Hematopoietic multipotent progenitor cell treated with erythropoietin and hydrocortisone succinate and interleukin-3 and kit ligand, for 17 days (in vitro differentiated cells): ENCODE measurements at regions not wholly inside any gene's neighbourhood (a gene's known extent, or its start where the extent isn't known, plus 50 kb on each side); places are given as distances from the start of the nearest gene placed in this dataset.

ENCODE experiments used
- DNase-seq: peaks from one replicate; pipeline ENCODE4 v3.0.0-alpha.2; 2015; ENCODE audit warnings: low spot score

- DNase-seq, result no peak
Measured at GRCh38 chr1:218526198-218526580, 181.1 kb downstream of the TGFB2 start.

DNA sequence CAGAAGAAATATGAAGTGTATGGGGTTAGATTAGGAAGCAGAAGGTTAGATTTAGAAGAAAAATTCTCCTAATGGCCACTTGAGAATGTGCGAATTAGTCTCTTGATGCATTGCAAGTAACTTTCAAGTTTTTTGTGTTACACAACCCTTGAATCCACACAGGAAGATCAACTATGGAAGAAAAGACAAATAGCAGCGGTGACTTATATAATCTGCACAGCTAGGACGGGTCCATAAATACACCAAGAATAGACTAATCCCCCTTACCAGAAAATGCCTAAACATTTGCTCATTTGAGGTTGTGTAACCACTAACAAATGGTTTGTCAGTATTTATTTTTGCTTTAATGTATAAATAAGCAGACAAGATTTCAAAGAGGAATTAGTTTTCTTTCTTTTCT is 182.6 kb downstream of the TGFB2 start:
- no peak for DNase-seq

DNA sequence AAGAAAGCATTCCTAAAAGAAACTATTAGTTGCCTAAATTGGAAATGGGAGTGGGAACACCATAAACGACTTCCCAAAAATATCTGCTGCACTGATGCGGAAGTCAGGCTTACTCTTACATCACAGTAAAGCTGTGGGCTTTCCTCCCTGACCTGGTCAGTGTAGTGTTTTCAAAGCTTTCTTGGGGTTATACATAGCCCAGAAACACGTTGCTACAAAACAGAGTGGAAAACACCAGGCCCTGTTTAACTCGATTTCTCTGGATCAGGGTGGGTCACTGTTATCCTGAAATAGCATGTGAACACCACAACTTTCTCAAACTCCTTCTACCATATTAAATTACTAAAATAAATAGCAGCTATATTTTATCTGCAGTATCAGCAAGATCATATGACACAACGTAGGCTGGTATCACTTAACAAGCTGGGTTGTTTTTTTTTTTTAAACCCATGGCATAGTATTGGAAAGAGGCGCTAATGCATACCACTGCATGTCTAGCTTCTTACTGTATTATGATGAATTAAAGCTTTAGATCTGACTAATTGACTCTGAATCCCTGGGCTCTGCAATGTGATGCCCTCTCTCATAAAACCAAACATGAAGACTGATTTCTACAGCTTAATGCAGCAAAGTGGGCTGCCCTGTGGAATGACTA is 184.6 kb downstream of the TGFB2 start:
- no peak for DNase-seq

DNA sequence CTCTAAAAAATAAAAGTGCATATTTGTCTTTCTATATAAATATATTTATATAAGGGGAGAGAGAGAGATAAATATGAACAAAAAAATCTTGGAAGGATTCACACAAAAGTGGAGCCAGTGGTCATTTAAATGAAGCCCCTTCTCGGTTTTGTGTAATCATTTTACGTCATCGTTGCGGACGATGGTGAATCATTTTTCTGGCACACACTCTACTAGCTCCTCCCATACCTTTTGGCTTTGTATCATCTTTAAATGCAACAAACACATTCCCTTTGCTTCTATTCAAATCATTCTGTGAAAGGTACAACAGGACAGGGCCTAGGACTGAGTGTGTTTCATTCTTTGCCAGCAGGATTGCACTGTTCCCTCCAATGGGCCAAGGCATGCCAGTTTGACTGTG is 186.8 kb downstream of the TGFB2 start:
- DNase-seq, result no peak

DNA sequence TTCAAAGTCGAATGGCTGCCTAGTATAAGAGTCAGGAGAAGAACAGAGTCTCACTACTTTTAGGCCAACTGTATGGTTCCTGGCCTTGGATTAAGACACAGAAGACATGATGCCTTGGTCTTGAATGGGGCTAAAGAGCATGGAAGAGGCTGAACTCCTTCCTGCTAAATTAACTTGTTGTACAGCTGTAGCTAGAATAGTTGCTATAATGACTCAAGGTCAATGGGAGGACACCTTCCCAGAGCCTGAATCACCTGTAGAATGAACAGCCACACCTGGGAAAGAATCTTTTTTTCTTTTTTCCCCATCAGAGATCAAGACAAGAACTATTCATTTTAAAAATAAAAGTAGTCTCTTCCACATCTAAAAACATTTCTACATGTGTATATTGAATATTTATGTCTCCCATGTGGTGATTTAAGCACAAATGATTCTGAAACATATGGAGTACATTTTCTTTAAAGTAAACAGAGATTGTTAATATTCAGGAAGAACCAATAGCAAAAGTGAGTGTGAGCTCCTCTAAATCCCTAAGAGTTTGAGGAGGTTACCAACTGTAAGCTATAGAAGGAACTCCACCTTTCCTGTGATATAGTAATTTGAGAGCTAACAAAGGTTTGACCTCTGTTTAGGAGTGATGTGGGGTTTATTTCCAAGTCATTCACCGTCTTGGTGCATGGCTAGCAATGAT is 191.3 kb downstream of the TGFB2 start:
- no peak for DNase-seq

DNA sequence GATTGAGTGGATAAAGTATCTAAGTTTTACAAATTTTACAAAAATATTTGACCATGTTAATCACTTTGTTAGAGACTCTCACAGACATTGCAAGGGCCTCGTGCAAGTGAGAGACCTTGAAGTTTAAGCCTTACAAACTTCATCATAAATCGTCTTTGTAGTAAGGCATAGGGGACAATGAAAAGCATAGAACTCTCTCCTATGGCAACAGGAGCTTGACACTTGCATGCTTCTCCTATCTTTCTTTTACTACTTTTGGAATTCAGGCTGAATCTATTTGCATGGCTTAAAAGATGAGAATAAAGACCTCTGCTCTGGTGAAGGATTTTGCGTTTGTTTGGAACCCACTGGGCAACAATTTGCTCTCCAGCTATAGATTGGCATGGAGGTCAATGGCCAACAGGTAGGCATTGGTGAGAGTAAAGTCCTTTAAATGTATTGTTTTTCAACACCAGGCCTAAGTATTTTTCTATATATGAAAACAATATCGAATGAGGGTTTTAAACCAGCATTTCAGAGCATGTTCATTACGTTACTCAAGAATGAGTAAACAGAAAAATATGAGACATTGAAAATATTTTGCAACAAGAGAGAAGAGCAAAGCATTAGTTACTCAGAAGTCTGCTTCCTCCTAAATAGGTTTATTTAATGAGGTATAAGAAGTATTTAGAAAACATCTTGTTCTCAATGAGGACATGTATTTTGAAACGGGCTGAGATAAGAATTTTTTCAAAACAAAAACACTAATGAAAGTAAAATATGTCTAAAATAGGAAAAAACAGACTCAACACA is 192.2 kb downstream of the TGFB2 start:
- no peak for DNase-seq

GRCh38 chr1:218538341-218538740 is 193.2 kb downstream of the TGFB2 start:
- DNase-seq, result no peak

- DNase-seq, result no peak
Measured at GRCh38 chr1:218546314-218546713, 201.2 kb downstream of the TGFB2 start.

DNA sequence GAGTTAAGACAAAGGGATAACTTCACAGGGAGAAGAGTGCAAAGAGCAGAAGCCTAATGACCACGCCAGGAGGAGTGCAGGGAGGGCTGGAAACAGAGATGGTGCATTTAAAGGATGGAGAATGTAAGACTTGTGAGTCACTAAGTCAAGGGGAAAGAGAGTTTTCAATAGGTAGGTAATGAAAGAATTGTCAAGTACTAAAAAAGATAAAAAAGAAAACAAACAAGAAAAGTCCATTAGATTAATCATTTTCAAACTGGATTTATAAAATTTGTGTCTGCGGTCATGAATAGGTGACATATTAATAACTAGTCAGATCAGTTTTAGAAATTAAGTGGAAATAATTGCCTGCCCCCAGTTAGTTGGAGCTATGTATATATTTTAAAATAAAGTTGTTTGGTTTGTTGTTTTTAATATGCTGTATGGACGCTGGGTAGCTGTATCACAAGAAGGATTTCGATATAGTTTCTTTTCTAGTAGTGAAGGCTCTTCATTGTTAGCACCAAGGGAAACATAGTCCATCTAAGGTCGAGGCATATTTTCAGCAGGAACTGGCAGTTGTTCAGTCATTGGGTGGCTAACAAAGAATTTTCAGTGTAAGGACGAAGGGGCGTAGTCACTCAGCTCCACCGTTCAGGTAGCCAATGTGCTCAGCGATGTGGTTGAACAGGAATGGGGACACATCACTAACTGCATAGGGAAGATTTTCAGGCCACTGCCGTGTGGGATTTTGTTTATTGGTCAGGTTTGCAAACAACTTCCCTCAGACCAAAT is 203.0 kb downstream of the TGFB2 start:
- DNase-seq, result no peak

- no peak for DNase-seq
Measured at GRCh38 chr1:218548764-218549163, 203.6 kb downstream of the TGFB2 start.

DNA sequence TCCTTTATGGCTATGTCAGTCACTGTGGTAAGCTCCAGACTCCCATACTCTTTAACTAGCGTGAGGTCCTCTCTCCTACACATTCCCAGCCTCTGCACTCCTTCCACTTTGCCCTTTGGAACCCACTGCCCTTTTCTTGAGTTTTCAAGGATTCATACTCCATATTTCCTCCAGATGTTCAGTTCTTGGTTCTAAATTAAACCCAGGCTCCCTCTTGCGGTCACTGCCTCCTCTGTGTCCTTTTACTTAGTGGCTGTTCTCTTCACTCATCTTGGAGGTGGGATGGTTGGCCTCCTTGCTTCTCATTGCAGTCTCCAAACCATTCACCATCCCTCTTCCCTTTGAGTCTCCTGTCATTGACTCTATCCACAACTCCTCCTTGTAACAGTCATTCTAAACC is 208.1 kb downstream of the TGFB2 start:
- DNase-seq, result no peak

DNA sequence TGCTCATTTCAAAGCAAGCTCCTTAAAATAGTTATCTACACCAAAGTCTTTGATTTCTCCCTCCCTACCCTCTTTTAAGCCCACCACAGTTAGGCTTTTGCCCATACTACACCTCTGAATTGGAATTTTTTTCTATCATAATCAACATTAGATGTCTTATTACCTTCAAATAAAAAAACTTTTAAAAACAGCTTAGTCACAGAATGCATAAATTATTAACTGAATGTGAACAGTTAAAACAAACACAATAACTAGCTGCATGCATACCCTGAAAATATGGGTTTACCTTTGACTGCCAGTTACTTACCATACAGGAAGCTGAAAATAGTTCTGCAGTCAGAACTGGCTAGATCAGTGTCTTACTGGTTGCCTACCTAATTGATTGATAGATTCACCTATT is 210.9 kb downstream of the TGFB2 start:
- DNase-seq, result no peak

- DNase-seq, result no peak
Measured at GRCh38 chr1:218557731-218558130, 212.6 kb downstream of the TGFB2 start.

GRCh38 chr1:218558271-218558810 is 213.2 kb downstream of the TGFB2 start:
- DNase-seq, result no peak

DNA sequence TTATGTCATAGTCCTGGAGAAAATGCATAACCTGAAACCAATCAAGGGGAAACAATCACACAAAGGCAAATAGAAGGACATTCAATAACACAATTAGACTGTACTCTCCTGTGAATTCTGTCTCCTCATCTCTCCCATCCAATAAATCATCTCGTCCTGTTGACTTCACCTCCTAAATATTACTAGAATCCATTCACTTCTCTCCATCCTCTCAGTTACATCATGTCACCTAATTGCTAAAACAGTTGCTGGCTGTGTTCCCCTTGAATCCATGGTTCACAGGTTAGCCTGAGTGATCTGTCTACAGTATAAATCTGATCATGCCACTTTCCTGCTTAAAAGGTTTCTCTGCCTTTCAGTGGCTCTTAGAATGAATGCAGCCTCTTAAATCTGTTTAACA is 220.2 kb downstream of the TGFB2 start:
- DNase-seq, result no peak

DNA sequence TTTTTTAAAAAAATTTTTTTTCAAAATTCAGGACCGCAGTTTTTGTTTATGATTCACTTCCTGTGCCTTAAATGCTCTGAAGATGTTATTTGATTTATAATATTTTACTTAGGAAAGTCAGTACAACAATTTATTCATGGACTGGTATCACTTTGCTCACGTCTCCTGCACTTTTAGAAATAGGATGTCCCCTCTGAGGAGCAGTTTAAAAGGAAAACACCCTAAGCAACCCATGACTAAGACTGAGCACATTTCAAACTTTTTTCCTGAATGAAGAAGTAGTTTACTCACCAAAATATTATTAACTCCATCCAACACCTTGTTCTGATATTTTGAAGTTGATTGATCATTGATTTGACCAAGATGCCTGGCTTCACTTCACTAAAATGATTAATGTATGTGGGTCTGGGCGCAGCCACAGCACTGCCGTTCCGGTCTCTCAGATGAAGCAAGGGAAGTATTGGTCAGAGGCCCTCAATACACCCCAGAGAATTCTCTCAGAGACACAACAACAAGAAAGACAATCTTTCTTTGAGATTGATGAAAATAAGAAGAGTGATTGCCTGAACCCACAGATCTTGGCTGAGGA is 223.9 kb downstream of the TGFB2 start:
- no peak for DNase-seq

GRCh38 chr1:218570456-218570855 is 225.3 kb downstream of the TGFB2 start:
- no peak for DNase-seq

- DNase-seq, result no peak
Measured at GRCh38 chr1:218571491-218571890, 226.4 kb downstream of the TGFB2 start.

DNA sequence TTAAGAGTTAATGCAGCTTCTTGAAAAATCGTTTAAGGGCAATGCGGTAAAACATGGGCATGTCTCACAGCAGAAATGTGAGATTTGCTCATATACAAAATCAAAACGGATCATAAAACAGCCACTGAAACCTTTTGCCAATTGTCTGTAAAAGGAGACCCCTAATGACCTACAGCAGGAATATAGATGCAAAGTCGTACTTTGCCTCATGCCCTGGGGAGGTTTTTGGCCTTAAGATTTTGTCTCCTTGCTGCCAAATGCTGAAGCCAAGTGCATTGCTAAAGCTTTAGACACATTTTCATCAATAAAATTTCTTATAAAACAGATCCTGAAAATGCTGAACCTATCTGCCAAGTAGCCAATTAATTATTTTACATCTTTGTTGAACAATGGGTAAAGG is 226.9 kb downstream of the TGFB2 start:
- no peak for DNase-seq

DNA sequence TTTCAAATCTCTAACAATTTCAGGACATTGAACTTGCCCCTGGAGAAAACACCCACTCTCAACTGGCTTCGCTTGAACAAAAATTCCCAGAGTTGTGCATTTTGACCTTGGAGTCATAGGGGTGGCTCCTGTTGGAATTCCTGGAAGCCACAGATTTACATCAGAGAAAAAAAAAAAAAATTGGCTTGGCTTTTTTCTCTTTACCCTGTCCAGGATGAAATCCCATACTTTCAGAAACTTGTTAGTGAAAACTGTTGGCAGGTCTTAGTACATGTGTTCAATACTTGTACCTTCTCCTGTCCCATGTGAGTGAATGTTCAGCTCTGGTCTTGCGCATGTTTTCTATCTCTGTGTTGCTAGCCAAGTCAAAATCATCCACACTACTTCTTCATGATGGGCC is 228.8 kb downstream of the TGFB2 start:
- no peak for DNase-seq

DNA sequence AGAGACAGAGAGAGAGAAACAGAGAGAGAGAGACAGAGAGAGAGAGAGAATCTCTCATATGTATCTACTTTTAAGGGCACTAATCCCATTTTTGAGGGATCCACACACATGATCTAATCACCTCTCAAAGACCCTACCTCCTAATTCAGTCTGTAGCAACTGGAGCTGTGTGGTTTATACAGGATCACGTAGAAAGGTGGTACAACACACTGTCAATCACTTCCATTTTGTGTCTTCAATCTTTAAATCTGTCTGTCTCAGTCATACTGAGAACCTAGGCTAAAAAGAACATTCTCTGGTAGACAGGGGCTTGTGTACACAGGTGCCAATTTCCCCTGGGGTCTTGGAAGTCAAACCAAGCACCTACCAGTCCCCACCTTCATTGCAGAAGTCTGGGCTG is 229.9 kb downstream of the TGFB2 start:
- no peak for DNase-seq

DNA sequence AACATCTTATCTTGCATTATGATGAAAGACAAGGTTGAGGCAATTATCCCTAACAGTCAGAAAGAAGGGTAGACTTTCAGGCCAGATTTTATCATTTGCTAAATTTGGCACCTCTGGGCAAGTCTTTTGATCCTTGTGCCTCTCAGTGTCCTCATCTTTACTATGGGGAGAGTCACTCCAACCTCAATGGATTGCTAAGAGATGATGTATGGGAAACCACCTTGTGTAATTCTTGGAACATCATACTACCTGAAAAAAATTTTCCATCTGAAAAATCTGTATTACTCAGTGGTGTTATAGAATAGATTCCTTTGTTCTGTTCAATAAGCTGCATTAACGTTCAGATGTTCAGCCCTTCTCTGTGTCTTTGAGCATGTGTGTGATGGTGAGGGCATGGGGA is 230.7 kb downstream of the TGFB2 start:
- no peak for DNase-seq
